Hematopoietic multipotent progenitor cell (in vitro differentiated cells): ENCODE measurements at regions not wholly inside any gene's neighbourhood (a gene's known extent, or its start where the extent isn't known, plus 50 kb on each side); places are given as distances from the start of the nearest gene placed in this dataset.

Source experiments
- DNase-seq, 3 donors: peaks; one replicate each; pipeline ENCODE4 v3.0.0-alpha.2; 2011 to 2015; ENCODE audit warnings: low read depth in 2 of 3, low spot score in 2 of 3

GRCh38 chr4:178881937-178882336, 1439.7 kb upstream of the AGA start:
- no peak for DNase-seq

- no peak for DNase-seq
These were observed 1451.9 kb upstream of the AGA start for GRCh38 chr4:178894126-178894525.

- no peak for DNase-seq
These were observed 1456.8 kb upstream of the AGA start for GRCh38 chr4:178899084-178899483.

- no peak for DNase-seq
These were observed 1475.5 kb upstream of the AGA start for GRCh38 chr4:178917756-178918155.

- DNase-seq: no peak
These were observed 1494.9 kb upstream of the AGA start for GRCh38 chr4:178937130-178937529.

- no peak for DNase-seq
These were observed 1499.7 kb upstream of the AGA start for GRCh38 chr4:178941975-178942374.

GRCh38 chr4:178953447-178954120, 1511.3 kb upstream of the AGA start:
- no peak for DNase-seq

GRCh38 chr4:178955614-178956013, 1513.4 kb upstream of the AGA start:
- DNase-seq: no peak

GRCh38 chr4:178958725-178959440, 1516.6 kb upstream of the AGA start:
- DNase-seq: no peak

GRCh38 chr4:178963446-178964045, 1521.3 kb upstream of the AGA start:
- no peak for DNase-seq

- DNase-seq: no peak
These were observed 1524.4 kb upstream of the AGA start for GRCh38 chr4:178966644-178967043.

- DNase-seq: no peak
These were observed 1528.3 kb upstream of the AGA start for GRCh38 chr4:178970433-178971140.

GRCh38 chr4:178976861-178977260, 1534.6 kb upstream of the AGA start:
- DNase-seq: peak in 2 of 3 donors; percentile 14 to 58

GRCh38 chr4:178993306-178993705, 1551.1 kb upstream of the AGA start:
- DNase-seq: no peak

GRCh38 chr4:179001918-179002317, 1559.7 kb upstream of the AGA start:
- no peak for DNase-seq

GRCh38 chr4:179007755-179008154, 1565.5 kb upstream of the AGA start:
- no peak for DNase-seq

GRCh38 chr4:179017581-179017980, 1575.3 kb upstream of the AGA start:
- DNase-seq: no peak

- DNase-seq: no peak
These were observed 1585.3 kb upstream of the AGA start for GRCh38 chr4:179027569-179027968.

GRCh38 chr4:179028321-179028720, 1586.1 kb upstream of the AGA start:
- DNase-seq: no peak

GRCh38 chr4:179029683-179030082, 1587.4 kb upstream of the AGA start:
- no peak for DNase-seq

GRCh38 chr4:179040259-179040658, 1598.0 kb upstream of the AGA start:
- no peak for DNase-seq
